ENCODE measurements at regions not wholly inside any gene's neighbourhood (a gene's known extent, or its start where the extent isn't known, plus 50 kb on each side); places are given as distances from the start of the nearest gene placed in this dataset.
"Not testable (repeated sequence)": the region's sequence is repeated elsewhere in the genome, so short reads cannot be mapped to it uniquely, and the experiment has no call there.

- TF ChIP-seq CTCF (IDR thresholded peaks at IDR 0.05; ENCODE audit: borderline replicate concordance), result no peak
- intact Hi-C loops (cut with micrococcal nuclease), result no loop called here
- no peaks in the 10 kb centered on the region for H3K36me3 ChIP-seq
- H3K9me3 ChIP-seq (replicated peaks), result no peaks in the 10 kb centered on the region
- no peak overlapping the region for H3K4me3 ChIP-seq
- H3K27me3 ChIP-seq (ENCODE audit: low read depth), result no peaks in the 10 kb centered on the region
- no peaks in the 10 kb centered on the region for H3K4me1 ChIP-seq
- no peak overlapping the region for H3K27ac ChIP-seq (replicated peaks)
- no peak for DNase-seq
Observed at GRCh38 chr9:7739595-7739994, 60.0 kb downstream of the DMAC1 start.

GRCh38 chr9:7735311-7735710 is 64.3 kb downstream of the DMAC1 start:
- intact Hi-C loops (cut with micrococcal nuclease), result no loop called here
- DNase-seq, result no peak
- H3K4me1 ChIP-seq, result no peaks in the 10 kb centered on the region
- no peak for TF ChIP-seq CTCF (IDR thresholded peaks at IDR 0.05; ENCODE audit: borderline replicate concordance)
- no peak overlapping the region for H3K4me3 ChIP-seq
- H3K36me3 ChIP-seq, result no peaks in the 10 kb centered on the region
- H3K27ac ChIP-seq (replicated peaks), result no peak overlapping the region
- no peaks in the 10 kb centered on the region for H3K9me3 ChIP-seq (replicated peaks)
- no peaks in the 10 kb centered on the region for H3K27me3 ChIP-seq (ENCODE audit: low read depth)

GRCh38 chr9:7730164-7730445 is 69.5 kb downstream of the DMAC1 start:
- intact Hi-C loops (cut with micrococcal nuclease), result no loop called here
- DNase-seq, result no peak
- Histone ChIP-seq H3K4me1 (no peaks in the 10 kb centered on the region), H3K27ac (replicated peaks) (no peak overlapping the region), H3K36me3 (no peaks in the 10 kb centered on the region), H3K4me3 (no peak overlapping the region), H3K9me3 (replicated peaks) (no peaks in the 10 kb centered on the region), H3K27me3 (ENCODE audit: low read depth) (no peaks in the 10 kb centered on the region)
- TF ChIP-seq CTCF (IDR thresholded peaks at IDR 0.05; ENCODE audit: borderline replicate concordance), result no peak

GRCh38 chr9:7729371-7730163 is 70.0 kb downstream of the DMAC1 start:
- Histone ChIP-seq H3K36me3 (no peaks in the 10 kb centered on the region), H3K4me3 (no peak overlapping the region), H3K27me3 (ENCODE audit: low read depth) (no peaks in the 10 kb centered on the region), H3K9me3 (replicated peaks) (no peaks in the 10 kb centered on the region), H3K27ac (replicated peaks) (no peak overlapping the region), H3K4me1 (no peaks in the 10 kb centered on the region)
- no peak for DNase-seq
- TF ChIP-seq CTCF (IDR thresholded peaks at IDR 0.05; ENCODE audit: borderline replicate concordance), result no peak
- intact Hi-C loops (cut with micrococcal nuclease), result no loop called here

- Histone ChIP-seq H3K36me3 (no peaks in the 10 kb centered on the region), H3K4me1 (no peaks in the 10 kb centered on the region), H3K9me3 (replicated peaks) (peaks cover 19% of the 10 kb centered on the region), H3K4me3 (no peak overlapping the region), H3K27ac (replicated peaks) (no peak overlapping the region), H3K27me3 (ENCODE audit: low read depth) (no peaks in the 10 kb centered on the region)
- no peak for TF ChIP-seq CTCF (IDR thresholded peaks at IDR 0.05; ENCODE audit: borderline replicate concordance)
- no peak for DNase-seq
- intact Hi-C loops (cut with micrococcal nuclease), result no loop called here
Observed at GRCh38 chr9:7721291-7721690, 78.3 kb downstream of the DMAC1 start.

- H3K4me1 ChIP-seq; H3K4me3 ChIP-seq; DNase-seq; H3K27ac ChIP-seq (replicated peaks); H3K36me3 ChIP-seq; H3K27me3 ChIP-seq (ENCODE audit: low read depth); intact Hi-C loops (cut with micrococcal nuclease): not testable (repeated sequence)
- H3K9me3 ChIP-seq (replicated peaks), result peaks cover 17% of the 10 kb centered on the region
Observed at GRCh38 chr9:7713088-7713487, 86.5 kb downstream of the DMAC1 start.

Data from left ventricle myocardium inferior (tissue), 1 donor.